Coronary artery (tissue), 2 donors: ENCODE measurements at regions not wholly inside any gene's neighbourhood (a gene's known extent, or its start where the extent isn't known, plus 50 kb on each side); places are given as distances from the start of the nearest gene placed in this dataset.

ENCODE experiments used
- DNase-seq: peaks from one replicate; pipeline ENCODE4 v3.0.0-alpha.2; 2017; ENCODE audit warnings: low spot score
- H3K27ac ChIP-seq, 2 donors: fragments of 200-600 bp; sonication (generic); one replicate each; pipeline ENCODE4 v1.5.1; 2016 to 2019
- H3K4me3 ChIP-seq: fragments of 200-600 bp; sonication (generic); 2 replicates; pipeline ENCODE4 v1.5.1; 2016; ENCODE audit warnings: mild to moderate bottlenecking, moderate library complexity
- TF ChIP-seq, protein P1 (sequence below): fragments of 200-600 bp; sonication (generic); IDR thresholded peaks from one replicate; pipeline ENCODE4 v1.5.1; 2019; ENCODE audit warnings: antibody characterized with exemption

- TF ChIP-seq, protein P1, sequence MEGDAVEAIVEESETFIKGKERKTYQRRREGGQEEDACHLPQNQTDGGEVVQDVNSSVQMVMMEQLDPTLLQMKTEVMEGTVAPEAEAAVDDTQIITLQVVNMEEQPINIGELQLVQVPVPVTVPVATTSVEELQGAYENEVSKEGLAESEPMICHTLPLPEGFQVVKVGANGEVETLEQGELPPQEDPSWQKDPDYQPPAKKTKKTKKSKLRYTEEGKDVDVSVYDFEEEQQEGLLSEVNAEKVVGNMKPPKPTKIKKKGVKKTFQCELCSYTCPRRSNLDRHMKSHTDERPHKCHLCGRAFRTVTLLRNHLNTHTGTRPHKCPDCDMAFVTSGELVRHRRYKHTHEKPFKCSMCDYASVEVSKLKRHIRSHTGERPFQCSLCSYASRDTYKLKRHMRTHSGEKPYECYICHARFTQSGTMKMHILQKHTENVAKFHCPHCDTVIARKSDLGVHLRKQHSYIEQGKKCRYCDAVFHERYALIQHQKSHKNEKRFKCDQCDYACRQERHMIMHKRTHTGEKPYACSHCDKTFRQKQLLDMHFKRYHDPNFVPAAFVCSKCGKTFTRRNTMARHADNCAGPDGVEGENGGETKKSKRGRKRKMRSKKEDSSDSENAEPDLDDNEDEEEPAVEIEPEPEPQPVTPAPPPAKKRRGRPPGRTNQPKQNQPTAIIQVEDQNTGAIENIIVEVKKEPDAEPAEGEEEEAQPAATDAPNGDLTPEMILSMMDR, result no peak
- Histone ChIP-seq H3K27ac (no peak overlapping the region), H3K4me3 (no peak overlapping the region)
- no peak for DNase-seq
Observed at GRCh38 chrX:9188117-9188516, 154.2 kb upstream of the FAM9B start.

GRCh38 chrX:9189286-9189685, 155.4 kb upstream of the FAM9B start:
- no peak overlapping the region for H3K4me3 ChIP-seq
- TF ChIP-seq, protein P1, result no peak
- DNase-seq, result no peak
- no peak overlapping the region for H3K27ac ChIP-seq

GRCh38 chrX:9191392-9191791, 157.5 kb upstream of the FAM9B start:
- DNase-seq, result no peak
- H3K4me3 ChIP-seq, result no peak overlapping the region
- H3K27ac ChIP-seq, result no peak overlapping the region
- TF ChIP-seq, protein P1, result no peak

- TF ChIP-seq, protein P1, result no peak
- no peak overlapping the region for H3K4me3 ChIP-seq
- DNase-seq, result no peak
Observed at GRCh38 chrX:9195199-9195880, 161.4 kb upstream of the FAM9B start.

DNA sequence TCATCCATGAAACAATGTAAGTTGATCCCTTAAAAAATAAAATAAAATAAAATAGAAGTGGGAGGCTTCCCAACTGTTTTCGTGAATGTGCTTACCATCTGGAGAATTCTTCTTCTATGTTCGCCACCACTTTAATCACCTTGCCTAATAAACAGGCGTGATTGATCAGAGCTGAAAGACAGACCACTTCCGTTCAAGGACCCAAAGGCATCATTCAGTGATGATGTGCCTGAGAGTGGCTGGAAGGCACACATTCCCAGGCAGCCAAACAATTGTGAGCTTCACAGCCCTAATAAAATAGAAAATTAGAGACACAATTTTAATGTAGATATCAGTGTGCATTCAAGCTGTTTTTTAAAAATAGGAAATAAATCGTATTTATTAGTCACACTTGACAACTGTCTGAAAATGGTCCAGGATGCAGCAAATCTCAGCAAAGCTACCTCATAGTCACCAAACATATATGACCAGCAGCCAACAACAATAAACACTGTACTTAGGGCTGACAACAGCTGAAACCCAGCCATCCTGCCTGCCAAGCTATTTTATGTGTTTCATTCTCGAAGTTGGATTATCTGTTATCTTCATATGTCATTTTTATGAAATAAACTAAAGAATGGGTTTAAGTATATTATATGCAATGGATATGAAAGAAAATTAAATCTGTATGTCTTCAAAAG, 163.2 kb upstream of the FAM9B start:
- Histone ChIP-seq H3K4me3 (no peak overlapping the region), H3K27ac (no peak overlapping the region)
- DNase-seq, result no peak
- TF ChIP-seq, protein P1, result no peak

More at GRCh38 chrX:9195199-9195880, 161.4 kb upstream of the FAM9B start:
- H3K27ac ChIP-seq, result no peak overlapping the region

- TF ChIP-seq, protein P1, result no peak
- H3K27ac ChIP-seq, result no peak overlapping the region
- no peak for DNase-seq
- no peak overlapping the region for H3K4me3 ChIP-seq
Observed at GRCh38 chrX:9204560-9204959, 170.6 kb upstream of the FAM9B start.
